ENCODE measurements at regions not wholly inside any gene's neighbourhood (a gene's known extent, or its start where the extent isn't known, plus 50 kb on each side); places are given as distances from the start of the nearest gene placed in this dataset.

- no peak for DNase-seq
- no peaks in the 10 kb centered on the region for H3K27me3 Mint-ChIP-seq (ENCODE audit: unreplicated experiment)
- CTCF ChIA-PET: no interaction called here
- no peak for TF ChIP-seq CTCF (IDR thresholded peaks at IDR 0.05; ENCODE audit: unreplicated experiment)
- no peak overlapping the region for H3K4me3 Mint-ChIP-seq (ENCODE audit: low read depth, unreplicated experiment)
- H3K36me3 Mint-ChIP-seq (ENCODE audit: insufficient read depth, unreplicated experiment): no peaks in the 10 kb centered on the region
- no peaks in the 10 kb centered on the region for H3K4me1 Mint-ChIP-seq (ENCODE audit: low read depth, unreplicated experiment)
- intact Hi-C loops (cut with micrococcal nuclease; ENCODE audit: unreplicated experiment): no loop called here
- no peak overlapping the region for H3K27ac Mint-ChIP-seq (ENCODE audit: unreplicated experiment)
- BruUV-seq (replicated peaks): no TSS peak
- H3K9me3 Mint-ChIP-seq (ENCODE audit: low read depth, unreplicated experiment): peaks cover 8% of the 10 kb centered on the region
Observed at GRCh38 chr3:144670571-144670970, 698.9 kb downstream of the DIPK2A start.

- DNase-seq: no peak
- H3K9me3 Mint-ChIP-seq (ENCODE audit: low read depth, unreplicated experiment): peaks cover 3% of the 10 kb centered on the region
- no TSS peak for BruUV-seq (replicated peaks)
Observed at GRCh38 chr3:144677103-144677502, 705.5 kb downstream of the DIPK2A start.

GRCh38 chr3:144683065-144683464, 711.4 kb downstream of the DIPK2A start:
- intact Hi-C loops (cut with micrococcal nuclease; ENCODE audit: unreplicated experiment): no loop called here
- CTCF ChIA-PET: interaction anchor here (0.7 kb wide), 1 partner anchor 126 kb away, joined by 3 read pairs; no protein-coding TSS in a partner anchor
- no peak for DNase-seq
- Mint-ChIP-seq H3K27ac (ENCODE audit: unreplicated experiment) (no peak overlapping the region), H3K4me3 (ENCODE audit: low read depth, unreplicated experiment) (no peak overlapping the region), H3K4me1 (ENCODE audit: low read depth, unreplicated experiment) (no peaks in the 10 kb centered on the region), H3K36me3 (ENCODE audit: insufficient read depth, unreplicated experiment) (no peaks in the 10 kb centered on the region), H3K9me3 (ENCODE audit: low read depth, unreplicated experiment) (peaks cover 5% of the 10 kb centered on the region), H3K27me3 (ENCODE audit: unreplicated experiment) (no peaks in the 10 kb centered on the region)
- no peak for TF ChIP-seq CTCF (IDR thresholded peaks at IDR 0.05; ENCODE audit: unreplicated experiment)
- BruUV-seq (replicated peaks): no TSS peak

More at GRCh38 chr3:144677103-144677502, 705.5 kb downstream of the DIPK2A start:
- no peaks in the 10 kb centered on the region for H3K4me1 Mint-ChIP-seq (ENCODE audit: low read depth, unreplicated experiment)
- no peak for TF ChIP-seq CTCF (IDR thresholded peaks at IDR 0.05; ENCODE audit: unreplicated experiment)
- H3K27me3 Mint-ChIP-seq (ENCODE audit: unreplicated experiment): no peaks in the 10 kb centered on the region
- CTCF ChIA-PET: interaction anchor here (0.9 kb wide), 1 partner anchor 23 kb away, joined by 5 read pairs; no protein-coding TSS in a partner anchor
- H3K4me3 Mint-ChIP-seq (ENCODE audit: low read depth, unreplicated experiment): no peak overlapping the region
- no peaks in the 10 kb centered on the region for H3K36me3 Mint-ChIP-seq (ENCODE audit: insufficient read depth, unreplicated experiment)
- H3K27ac Mint-ChIP-seq (ENCODE audit: unreplicated experiment): no peak overlapping the region
- intact Hi-C loops (cut with micrococcal nuclease; ENCODE audit: unreplicated experiment): no loop called here

GRCh38 chr3:144687862-144688261, 716.2 kb downstream of the DIPK2A start:
- CTCF ChIA-PET: no interaction called here
- Mint-ChIP-seq H3K4me1 (ENCODE audit: low read depth, unreplicated experiment) (no peaks in the 10 kb centered on the region), H3K27ac (ENCODE audit: unreplicated experiment) (no peak overlapping the region), H3K9me3 (ENCODE audit: low read depth, unreplicated experiment) (peaks cover 7% of the 10 kb centered on the region), H3K27me3 (ENCODE audit: unreplicated experiment) (no peaks in the 10 kb centered on the region), H3K36me3 (ENCODE audit: insufficient read depth, unreplicated experiment) (no peaks in the 10 kb centered on the region), H3K4me3 (ENCODE audit: low read depth, unreplicated experiment) (no peak overlapping the region)
- BruUV-seq (replicated peaks): no TSS peak
- TF ChIP-seq CTCF (IDR thresholded peaks at IDR 0.05; ENCODE audit: unreplicated experiment): no peak
- intact Hi-C loops (cut with micrococcal nuclease; ENCODE audit: unreplicated experiment): no loop called here
- no peak for DNase-seq

Measured in Calu3 (cell line).